ENCODE measurements at regions not wholly inside any gene's neighbourhood (a gene's known extent, or its start where the extent isn't known, plus 50 kb on each side); places are given as distances from the start of the nearest gene placed in this dataset. TPM values are rescaled to one million over a fixed set of nuclear protein-coding genes. Genes with fewer than 3 reads are reported as not detected.

- no peak for DNase-seq
- no peak overlapping the region for H3K4me3 Mint-ChIP-seq
- peaks cover 11% of the 10 kb centered on the region for H3K27me3 Mint-ChIP-seq
- no peak for ATAC-seq
- H3K27ac Mint-ChIP-seq = no peak overlapping the region
- CTCF ChIA-PET = no interaction called here
- H3K36me3 Mint-ChIP-seq = no peaks in the 10 kb centered on the region
- no peaks in the 10 kb centered on the region for H3K9me3 Mint-ChIP-seq (ENCODE audit: low read depth)
- H3K4me1 Mint-ChIP-seq = no peaks in the 10 kb centered on the region
These were observed 67.8 kb upstream of the CDIN1 start for GRCh38 chr15:36511594-36511993.

GRCh38 chr15:36517758-36518157 is 61.7 kb upstream of the CDIN1 start:
- H3K27ac Mint-ChIP-seq = no peak overlapping the region
- H3K9me3 Mint-ChIP-seq (ENCODE audit: low read depth) = no peaks in the 10 kb centered on the region
- H3K4me1 Mint-ChIP-seq = no peaks in the 10 kb centered on the region
- H3K4me3 Mint-ChIP-seq = no peak overlapping the region
- ATAC-seq (no peak), DNase-seq (no peak)
- no peaks in the 10 kb centered on the region for H3K27me3 Mint-ChIP-seq
- CTCF ChIA-PET = no interaction called here
- H3K36me3 Mint-ChIP-seq = no peaks in the 10 kb centered on the region

GRCh38 chr15:36519067-36519466 is 60.4 kb upstream of the CDIN1 start:
- H3K9me3 Mint-ChIP-seq (ENCODE audit: low read depth) = no peaks in the 10 kb centered on the region
- no peaks in the 10 kb centered on the region for H3K27me3 Mint-ChIP-seq
- CTCF ChIA-PET = no interaction called here
- H3K4me3 Mint-ChIP-seq = no peak overlapping the region
- H3K27ac Mint-ChIP-seq = no peak overlapping the region
- DNase-seq (no peak), ATAC-seq (no peak)
- no peaks in the 10 kb centered on the region for H3K36me3 Mint-ChIP-seq
- H3K4me1 Mint-ChIP-seq = no peaks in the 10 kb centered on the region

- CTCF ChIA-PET = no interaction called here
- H3K36me3 Mint-ChIP-seq = no peaks in the 10 kb centered on the region
- DNase-seq (no peak), ATAC-seq (no peak)
- no peak overlapping the region for H3K27ac Mint-ChIP-seq
- H3K27me3 Mint-ChIP-seq = peaks cover 5% of the 10 kb centered on the region
- no peak overlapping the region for H3K4me3 Mint-ChIP-seq
- no peaks in the 10 kb centered on the region for H3K4me1 Mint-ChIP-seq
- H3K9me3 Mint-ChIP-seq (ENCODE audit: low read depth) = no peaks in the 10 kb centered on the region
These were observed 54.0 kb upstream of the CDIN1 start for GRCh38 chr15:36525430-36525829.

GRCh38 chr15:36527235-36528162 is 51.9 kb upstream of the CDIN1 start:
- H3K36me3 Mint-ChIP-seq = no peaks in the 10 kb centered on the region
- CTCF ChIA-PET = no interaction called here
- H3K27me3 Mint-ChIP-seq = peaks cover 5% of the 10 kb centered on the region
- H3K27ac Mint-ChIP-seq = no peak overlapping the region
- DNase-seq = no peak
- H3K9me3 Mint-ChIP-seq (ENCODE audit: low read depth) = no peaks in the 10 kb centered on the region
- no peak overlapping the region for H3K4me3 Mint-ChIP-seq
- no peak for ATAC-seq
- no peaks in the 10 kb centered on the region for H3K4me1 Mint-ChIP-seq

GRCh38 chr15:36529296-36530011 is 50.0 kb upstream of the CDIN1 start:
- CTCF ChIA-PET = no interaction called here
- Mint-ChIP-seq H3K27ac (no peak overlapping the region), H3K4me1 (no peaks in the 10 kb centered on the region), H3K36me3 (no peaks in the 10 kb centered on the region), H3K27me3 (peaks cover 5% of the 10 kb centered on the region), H3K4me3 (no peak overlapping the region), H3K9me3 (ENCODE audit: low read depth) (no peaks in the 10 kb centered on the region)
- ATAC-seq (no peak), DNase-seq (no peak)

Small RNA genes lying in the stretch of these regions (microRNA-seq; reads per million reads assigned to microRNA genes)
- gene MIR4510 = not detected

Measured in activated CD8-positive, alpha-beta memory T cell treated with anti-CD3 and anti-CD28 coated beads, Interleukin-2, amount 10 ng/mL, durations not matched to agents 7 days and 5 days (primary cell).